Stimulated activated CD8-positive, alpha-beta memory T cell treated with anti-CD3 and anti-CD28 coated beads, Interleukin-15, amount 100 ng/mL, for 4 hours (primary cell): ENCODE measurements at regions not wholly inside any gene's neighbourhood (a gene's known extent, or its start where the extent isn't known, plus 50 kb on each side); places are given as distances from the start of the nearest gene placed in this dataset.

Experiments used
- DNase-seq, 2 donors: peaks; one replicate each; pipeline ENCODE4 v3.0.0-alpha.2; 2020; ENCODE audit warnings: low read depth in 2 of 2

DNA sequence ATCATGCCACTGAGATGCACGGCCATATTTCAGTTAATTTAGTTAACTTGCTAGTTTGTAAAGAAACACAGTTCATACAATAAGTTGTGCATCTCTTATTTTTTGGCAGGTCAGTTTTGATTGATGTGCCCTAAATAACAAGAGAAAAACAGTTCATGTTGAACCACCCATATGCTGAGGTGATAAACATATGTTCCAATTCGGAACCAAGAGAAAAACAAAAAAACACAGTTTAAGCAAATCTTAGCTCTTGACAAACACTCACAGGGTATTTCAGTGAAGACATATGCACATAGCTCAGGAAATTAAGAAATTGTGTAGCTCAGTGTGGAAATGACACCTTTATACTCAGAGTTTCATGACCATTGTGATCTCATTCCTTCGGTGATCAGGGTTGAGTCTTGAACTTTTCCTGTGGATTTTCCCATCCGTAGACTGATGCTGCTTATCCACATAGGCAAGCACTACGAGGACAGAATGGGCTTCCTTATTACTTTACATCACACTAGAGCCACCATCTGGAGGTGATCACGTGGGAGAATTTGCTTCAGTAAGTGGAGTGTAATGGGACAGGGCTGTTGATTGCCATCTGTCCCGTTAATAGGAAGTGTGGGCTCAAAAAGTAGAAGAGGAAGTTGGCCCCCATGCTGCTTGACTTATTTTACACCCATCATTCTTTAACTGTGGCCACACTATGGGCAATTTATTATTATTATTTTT lies 773.0 kb downstream of the MTRR start:
- no peak for DNase-seq

DNA sequence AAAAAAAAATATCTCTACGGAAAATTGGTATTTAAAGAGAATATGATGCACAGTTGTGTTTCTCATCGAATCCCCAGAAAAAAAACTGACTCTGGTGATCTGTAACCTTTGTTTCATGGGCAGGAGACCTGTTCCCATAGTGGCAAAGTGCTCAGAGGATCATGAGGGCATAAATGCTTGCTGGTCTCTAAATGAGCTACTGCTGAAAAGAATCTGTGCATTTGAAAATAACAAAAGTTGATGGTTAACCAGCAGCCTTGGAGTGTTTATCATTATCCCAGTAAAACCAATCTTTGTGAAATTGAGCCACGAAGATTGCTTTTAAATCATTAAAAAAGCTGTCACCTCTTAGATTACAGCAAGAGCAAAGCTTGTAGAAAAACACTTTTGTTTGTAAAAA lies 775.4 kb downstream of the MTRR start:
- no peak for DNase-seq

DNA sequence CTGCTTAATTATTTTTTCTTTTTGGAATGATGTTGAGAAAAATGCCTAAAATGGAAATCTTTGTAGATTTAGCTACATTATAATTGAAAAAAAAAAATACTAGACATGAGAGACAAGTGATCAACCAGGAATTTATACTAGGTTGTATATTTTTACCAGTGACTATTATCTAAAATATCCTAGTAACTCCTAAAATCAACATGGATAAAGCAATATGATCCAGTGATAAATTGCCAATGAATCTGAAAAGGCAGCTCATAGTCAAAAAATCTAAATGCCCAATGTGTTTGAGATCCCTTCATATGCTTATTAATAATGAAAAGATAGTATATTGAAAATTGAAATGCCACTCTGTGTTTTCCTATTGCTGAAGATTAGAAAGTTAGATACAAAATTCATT lies 778.2 kb downstream of the MTRR start:
- DNase-seq, result no peak

DNA sequence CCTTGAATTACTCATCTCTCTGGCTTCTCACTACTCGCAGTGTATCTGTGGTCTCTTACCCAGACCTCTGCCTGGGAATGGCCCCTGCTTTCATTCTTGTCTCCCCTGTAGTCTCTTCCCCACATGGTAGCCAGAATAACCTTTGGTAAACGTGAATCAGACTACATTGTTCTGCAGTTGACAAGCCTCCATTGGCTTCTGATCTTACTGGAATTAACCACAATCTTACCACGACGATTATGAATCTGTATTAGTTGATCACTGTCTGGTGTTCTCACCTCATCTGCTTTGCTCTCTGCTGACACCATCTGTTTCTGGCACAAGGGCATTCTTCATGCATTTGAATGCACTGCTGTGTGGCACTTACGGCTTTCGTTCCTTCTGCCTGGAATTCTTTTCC lies 781.2 kb downstream of the MTRR start:
- DNase-seq, result no peak

DNA sequence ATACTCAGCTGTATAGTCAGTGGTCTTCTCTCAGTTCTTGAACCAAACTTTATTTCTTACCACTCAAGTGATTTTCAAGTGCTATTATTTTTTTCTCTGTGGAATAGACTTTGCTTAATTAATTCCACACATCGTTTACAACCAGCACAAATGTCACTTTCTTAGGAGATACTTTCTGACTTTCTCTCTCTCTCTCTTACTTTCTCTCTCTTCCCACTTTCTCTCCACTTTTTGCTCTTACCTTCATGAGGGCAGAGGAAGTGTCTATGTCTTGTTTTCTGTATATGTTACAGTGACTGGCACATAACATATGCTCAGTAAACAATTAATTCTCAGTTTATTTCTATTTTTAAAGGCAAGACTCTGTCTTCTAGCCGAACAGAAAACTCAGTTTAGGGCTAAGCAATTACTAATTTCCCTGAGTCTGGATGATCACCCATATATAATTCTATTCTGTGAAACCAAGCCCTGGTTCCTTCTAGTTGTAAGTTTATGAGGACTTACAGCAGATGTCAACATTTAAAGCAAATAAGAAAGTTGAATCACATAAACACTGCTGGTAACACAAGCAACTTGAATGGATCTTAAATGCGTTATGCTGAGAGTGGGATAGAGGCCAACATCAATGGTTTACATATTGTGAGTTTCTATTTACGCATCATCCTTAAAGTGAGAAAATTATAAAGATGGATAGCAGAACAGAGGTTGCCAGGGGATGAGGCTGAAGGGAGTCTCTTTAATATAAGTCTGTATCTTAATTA lies 791.4 kb downstream of the MTRR start:
- DNase-seq, result no peak

DNA sequence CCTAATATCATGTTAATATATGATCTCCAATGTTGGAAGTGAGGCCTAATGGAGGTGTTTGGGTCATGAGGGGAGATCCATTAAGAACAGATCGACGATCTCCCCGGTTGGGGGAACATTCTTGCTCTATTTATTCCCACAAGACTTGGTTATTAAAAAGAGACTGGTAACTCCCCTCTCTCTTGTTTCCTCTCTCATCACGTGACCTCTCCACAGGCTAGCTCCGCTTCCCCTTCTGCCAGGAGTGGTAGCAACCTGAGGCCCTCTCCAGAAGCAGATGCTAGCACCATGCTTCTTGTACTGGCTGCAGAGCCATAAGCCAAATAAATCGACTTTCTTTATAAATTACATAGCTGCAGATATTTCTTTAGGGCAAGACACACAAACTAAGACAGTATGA lies 794.4 kb downstream of the MTRR start:
- no peak for DNase-seq

DNA sequence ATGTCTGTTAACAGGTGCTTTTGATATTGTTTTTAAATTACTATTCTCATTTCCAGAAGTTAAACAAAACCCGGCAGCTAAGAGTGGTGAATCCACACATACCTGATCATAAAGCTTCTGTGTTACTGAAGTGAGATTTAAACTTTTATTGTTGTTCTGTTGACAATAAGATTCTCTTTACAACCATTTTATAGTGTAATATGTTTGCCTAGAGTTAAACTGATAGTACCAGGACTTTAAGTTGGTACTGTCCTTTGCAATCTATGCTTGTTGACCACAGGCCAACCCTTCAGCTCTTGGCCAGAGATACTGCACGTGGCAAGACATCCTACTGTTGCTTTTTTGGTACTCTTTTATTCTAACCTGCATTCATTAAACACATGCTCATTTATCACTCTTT lies 806.2 kb downstream of the MTRR start:
- DNase-seq, result no peak

DNA sequence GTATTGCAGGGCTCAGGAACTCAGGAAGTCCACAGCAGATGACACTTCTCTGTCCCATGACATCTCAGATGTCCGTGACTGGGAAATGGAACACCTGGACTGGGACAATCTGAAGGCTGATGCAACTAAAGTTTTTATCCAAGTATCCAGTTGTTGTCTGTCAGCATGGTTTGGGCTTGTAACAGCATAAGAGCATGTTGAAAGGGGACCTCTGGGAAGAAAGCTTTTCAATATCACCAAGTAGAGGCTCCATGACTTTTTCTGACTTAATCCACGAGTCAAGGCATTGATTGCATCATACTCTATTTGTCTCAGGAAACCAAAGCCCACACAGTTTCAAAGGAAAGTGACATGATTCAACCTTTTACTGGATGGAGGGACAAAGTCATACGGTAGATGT lies 807.7 kb downstream of the MTRR start:
- DNase-seq, result no peak

DNA sequence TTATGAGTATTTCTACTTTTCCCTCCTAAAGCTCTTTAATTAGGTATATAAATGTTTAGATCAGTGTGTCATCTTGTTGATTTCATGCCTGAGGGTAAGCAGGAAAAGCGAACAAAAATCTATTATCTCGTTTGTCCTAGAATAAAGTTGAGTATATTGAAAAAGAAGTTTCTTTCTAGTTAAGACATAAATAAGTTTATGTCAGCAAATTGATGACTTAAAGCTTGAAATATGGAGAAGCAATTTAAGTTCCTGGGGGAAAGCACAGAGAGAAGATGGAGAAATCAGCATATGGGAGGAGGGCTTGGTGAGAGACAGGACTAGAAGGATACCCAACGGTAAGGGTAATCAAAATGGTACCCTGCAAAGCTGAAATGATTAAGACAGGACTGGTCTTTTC lies 813.4 kb downstream of the MTRR start:
- DNase-seq, result no peak

DNA sequence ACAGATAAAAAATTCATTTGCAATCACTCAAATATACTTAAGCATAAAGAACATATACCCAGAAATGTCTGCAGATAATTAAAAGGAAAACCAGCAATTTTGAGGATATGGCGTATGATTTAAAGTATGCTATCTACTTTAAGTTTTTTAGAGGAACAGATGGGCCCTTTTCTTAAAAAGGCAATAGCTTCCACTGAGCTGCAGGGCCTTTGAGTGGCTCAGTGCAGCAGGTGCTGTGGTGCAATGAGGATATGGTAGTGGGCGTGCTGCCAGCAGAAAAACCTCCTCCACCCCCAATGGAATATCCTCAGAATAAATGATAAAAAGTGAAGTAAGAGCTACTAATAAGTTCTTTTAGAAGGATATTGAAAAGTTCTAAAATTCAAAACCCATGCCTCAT lies 814.5 kb downstream of the MTRR start:
- DNase-seq, result no peak

DNA sequence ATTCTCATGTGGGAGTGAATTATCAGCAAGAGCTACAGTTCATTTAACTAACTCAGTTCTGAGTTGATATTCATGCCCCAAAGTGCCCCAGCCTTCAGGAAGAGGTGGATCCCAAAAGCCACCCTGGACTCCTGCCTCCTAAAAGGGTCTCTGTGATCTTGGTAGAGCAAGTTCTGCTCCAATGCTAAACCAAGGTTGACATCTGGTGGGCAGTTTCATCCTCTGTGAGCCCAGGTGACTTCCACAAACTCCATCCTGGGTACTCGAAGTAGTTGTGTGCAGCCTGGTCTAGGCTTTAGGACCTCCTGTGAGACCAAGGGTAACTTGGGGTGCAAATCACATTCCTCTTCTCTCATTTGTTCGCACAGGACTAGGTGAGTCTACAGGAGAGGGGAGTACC lies 816.8 kb downstream of the MTRR start:
- no peak for DNase-seq

DNA sequence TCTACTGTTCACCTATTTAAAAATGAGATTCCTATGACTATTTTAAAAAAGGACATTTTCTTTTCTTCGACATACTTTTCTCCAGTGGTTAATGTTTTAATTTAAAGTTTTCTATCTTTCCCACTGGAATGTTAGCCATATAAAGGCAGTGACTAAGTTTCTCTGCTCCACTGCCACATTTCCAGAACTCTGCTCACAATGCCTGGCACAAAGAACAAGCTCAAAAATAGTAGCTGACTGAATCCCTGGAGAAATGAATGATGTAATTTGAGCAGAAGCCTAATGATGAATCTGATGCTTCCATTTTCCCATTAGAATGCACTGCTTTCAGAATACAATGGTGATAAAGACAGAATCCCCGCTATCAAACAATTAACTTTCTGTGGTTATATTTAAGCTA lies 817.8 kb downstream of the MTRR start:
- no peak for DNase-seq

DNA sequence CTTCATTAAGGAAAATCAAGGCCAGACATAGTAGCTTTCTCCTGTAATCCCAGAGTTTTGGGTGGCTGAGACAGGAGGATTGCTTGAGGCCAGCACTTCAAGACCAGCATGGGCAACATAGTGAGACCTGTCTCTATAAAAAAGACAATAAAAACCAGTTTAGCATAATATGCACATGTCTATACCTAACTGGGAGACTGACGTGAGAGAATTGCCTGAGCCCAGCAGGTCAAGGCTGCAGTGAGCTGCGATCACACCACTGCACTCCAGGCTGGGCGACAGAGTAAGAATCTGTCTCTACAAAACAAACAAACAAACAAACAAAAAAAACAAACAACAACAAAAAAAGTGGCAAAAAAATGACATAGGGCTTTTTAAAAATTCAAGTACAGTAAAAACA lies 820.8 kb downstream of the MTRR start:
- DNase-seq, result no peak

DNA sequence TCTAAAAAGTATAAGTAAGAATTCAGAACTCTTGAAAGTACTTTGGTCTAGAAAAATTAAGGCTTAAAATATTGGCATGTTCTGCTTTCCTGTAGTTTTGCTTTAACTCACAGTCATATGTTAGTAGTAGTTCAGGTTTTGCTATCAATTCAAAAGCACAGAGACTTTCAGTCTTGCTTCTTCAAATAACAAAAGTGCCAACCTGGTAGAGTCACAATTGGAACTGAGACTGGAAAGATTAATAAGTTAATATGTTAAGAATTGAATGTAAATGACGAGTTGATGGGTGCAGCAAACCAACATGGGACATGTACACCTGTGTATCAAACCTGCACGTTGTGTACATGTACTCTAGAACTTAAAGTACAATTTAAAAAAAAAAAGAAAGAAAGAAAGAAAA lies 822.3 kb downstream of the MTRR start:
- DNase-seq, result no peak

DNA sequence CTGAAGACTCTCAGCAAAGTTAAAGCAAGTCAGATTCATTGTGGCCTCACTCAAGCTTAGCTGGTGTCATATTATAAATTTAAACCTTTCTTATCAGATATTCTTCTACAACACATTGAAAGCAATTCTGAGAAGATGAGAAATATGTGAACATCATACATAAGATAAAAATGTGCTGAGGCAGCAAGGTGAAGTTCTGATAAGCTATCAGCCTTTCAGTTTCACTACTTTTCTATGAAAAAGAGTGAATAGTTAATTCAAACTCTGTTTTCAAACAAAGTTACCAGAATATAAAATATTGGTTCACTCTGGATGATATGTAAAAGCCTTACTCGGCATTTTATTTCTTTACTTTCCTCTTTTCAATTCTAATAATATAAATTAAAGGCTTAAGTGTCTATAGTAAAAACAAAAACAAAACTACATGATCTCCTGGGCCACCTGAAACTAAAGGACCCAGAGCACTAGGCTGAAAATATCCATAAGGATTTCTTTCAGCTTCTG lies 824.4 kb downstream of the MTRR start:
- no peak for DNase-seq

DNA sequence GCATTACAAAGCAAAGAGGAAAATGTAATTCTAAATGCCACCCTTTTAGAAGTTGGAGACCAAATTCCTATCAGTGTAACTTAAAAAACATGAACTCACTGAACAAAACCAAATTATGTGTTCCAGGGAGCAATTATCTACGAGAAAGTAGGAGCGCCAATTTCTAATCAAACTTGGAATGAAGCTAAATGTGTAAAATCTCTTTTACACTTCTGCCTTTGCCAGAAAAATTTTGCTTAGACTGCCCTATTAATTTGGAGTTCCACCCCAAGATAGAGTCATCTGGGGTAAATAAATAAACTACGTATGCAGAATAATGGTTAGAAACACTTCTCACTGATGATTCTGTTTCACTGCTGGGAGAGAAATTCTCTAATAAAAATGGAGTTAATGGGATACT lies 825.6 kb downstream of the MTRR start:
- DNase-seq, result no peak

DNA sequence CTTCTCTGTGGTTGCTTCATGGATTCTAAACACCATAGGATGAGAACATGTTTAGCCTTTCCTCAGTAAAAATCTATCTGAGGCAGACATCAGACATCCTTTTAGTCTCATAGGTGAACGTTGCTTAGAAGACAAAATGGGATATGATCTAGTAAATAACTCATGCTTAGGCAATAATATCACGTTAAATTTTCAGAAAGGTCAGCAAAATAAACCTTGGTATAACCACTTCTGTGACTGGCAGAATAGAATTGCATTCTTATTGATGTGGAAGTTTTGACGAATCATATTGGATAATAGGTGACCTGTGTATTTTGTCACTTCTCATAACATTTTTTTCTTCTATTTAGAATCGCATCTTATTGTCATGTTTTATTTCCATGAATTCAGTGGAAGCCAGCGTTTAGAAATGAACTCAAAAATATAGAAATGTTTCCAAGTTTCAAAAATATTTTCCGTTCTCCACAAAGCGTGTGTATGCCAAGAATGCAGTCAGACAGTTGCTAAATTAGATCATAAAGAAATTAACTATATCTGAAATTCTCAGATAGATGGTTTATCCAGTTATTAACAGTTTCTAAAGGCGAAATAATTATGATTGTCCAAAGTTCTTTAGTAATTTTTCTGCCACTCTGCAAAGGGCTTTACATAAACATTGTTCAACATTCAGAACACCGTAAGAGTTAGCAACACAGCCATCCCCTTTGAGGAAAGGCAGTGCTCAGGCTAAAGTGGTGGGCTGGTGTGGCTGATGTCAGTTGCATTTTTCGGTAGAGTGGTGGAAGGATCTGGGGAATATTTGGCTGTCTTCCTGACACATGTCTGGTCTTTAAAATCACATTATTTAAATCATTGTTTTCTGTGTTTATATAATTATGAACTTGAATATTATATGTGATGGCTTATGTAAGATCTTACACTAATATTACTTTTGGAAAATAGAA lies 827.2 kb downstream of the MTRR start:
- no peak for DNase-seq

DNA sequence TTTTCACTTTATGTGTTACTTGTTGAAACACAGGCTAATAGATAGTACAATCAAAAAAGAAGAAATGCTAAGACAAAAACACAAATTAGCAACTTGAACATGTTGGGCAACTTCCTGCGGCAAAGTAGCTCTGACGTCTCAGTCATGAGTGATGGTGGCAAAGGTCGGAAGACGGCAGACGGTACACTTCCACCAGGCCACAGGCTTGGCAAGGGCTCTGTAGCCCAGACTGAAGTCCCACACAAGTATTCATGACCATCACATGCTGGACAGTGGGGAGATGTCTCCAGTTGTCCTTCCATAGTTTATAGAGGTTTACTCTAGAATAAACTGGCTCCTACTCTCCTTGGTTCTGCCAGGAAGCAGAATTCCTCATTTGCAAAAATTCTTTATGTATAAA lies 831.3 kb downstream of the MTRR start:
- DNase-seq, result no peak

DNA sequence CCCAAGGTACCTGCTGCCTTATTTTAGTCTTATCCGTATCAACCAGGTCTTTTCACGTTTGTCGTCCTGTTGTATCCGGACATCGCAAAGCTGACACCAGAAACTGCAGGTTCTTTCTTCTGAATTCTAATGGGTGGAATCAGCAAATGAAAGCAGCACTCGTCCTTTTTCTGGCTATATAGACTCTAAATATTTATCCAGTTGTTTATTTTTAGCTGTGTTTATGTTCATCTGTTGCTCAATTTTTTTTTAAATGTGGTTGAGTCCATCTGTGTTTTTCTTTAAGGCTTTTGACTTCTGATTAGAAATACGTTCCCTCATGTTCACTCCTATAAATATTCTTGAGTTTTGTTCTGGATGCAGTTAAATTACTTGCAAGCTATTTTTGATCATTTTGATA lies 831.7 kb downstream of the MTRR start:
- no peak for DNase-seq

DNA sequence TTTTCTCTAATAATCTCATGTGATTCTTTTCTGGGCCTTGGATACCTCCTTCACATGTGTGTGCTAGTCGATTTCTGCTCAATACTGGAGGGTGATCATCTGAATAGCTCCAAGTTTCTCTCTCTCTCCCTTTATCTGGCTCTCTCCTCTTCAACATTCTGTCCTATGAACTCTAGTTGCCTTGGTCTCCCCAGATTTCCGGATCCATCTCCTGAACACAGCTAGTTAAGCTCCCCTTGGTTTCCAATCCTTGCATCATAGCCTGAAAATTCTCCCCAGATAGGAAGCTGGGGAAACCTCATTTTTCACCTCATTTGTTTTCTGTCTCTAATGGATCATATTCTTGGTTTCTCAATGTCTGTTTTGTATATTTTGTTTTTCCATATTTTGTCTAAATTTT lies 832.3 kb downstream of the MTRR start:
- no peak for DNase-seq

DNA sequence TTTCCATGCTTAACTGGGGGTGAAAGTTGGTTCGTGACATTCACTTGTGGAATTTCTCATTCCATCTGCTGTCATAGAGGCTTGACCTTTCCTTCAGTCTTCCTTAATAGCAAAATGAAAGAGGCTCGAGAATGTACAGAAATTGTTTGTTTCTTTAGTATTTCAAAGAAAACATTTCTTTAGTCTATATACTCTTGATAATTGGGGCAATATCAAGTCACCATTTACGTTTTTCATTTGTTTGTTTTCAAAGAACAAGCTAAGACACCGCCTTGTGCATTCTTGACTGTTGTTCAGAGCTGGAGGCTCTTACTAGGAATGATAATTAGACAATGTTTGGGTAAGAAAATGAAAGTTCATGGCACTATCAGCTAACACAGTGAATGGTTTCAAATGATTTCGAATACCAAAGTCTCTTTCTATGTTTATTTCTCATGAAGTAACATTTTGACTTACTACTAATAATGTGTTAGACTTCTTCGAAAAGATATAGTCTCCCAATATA lies 835.4 kb downstream of the SEMA5A start:
- DNase-seq, result no peak

DNA sequence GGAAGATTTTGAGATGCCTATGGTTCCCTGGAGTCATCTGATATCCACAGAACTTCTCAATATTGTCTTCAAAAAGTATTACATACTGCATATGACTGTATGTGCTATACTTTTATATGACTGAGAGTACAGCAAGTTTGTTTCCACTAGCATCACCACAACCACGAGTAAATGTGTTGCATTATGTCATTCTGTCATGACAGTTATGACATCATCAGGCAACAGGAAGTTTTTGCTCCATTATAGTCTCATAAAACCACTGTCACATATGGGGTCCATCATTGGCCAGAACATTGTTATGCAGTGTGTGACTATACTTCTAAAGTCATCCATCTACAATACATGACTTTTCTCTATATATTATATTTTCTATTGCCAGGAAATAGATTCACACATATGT lies 831.7 kb downstream of the SEMA5A start:
- DNase-seq, result no peak
